ENCODE measurements at regions not wholly inside any gene's neighbourhood (a gene's known extent, or its start where the extent isn't known, plus 50 kb on each side); places are given as distances from the start of the nearest gene placed in this dataset.

- BruUV-seq (replicated peaks) = no TSS peak
- ATAC-seq (no peak), FAIRE-seq (no peak), DNase-seq (ENCODE audit: extremely low read depth in 1 of 4, low spot score in 3 of 4) (no peak)
- Histone ChIP-seq H3K27me3 (ENCODE audit: control insufficient read depth in 2 of 2, insufficient read depth in 2 of 2, low read length in 2 of 2) (no peaks in the 10 kb centered on the region), H3K4me1 (replicated peaks in 1 of 2; ENCODE audit: control insufficient read depth in 2 of 2, insufficient read depth in 2 of 2, low read length in 2 of 2) (no peaks in the 10 kb centered on the region), H3K4me2 (ENCODE audit: insufficient read depth, low read length) (no peak overlapping the region), H3K27ac (ENCODE audit: extremely low read depth, low read depth, low read length) (no peak overlapping the region), H3K4me3 (no peak overlapping the region), H2AFZ (ENCODE audit: low read depth, low read length) (no peak overlapping the region), H3K9me3 (replicated peaks; ENCODE audit: control insufficient read depth, insufficient read depth, low read depth, low read length) (no peaks in the 10 kb centered on the region), H3K79me2 (ENCODE audit: control insufficient read depth, insufficient read depth, low read length) (no peaks in the 10 kb centered on the region), H4K20me1 (replicated peaks; ENCODE audit: control insufficient read depth, insufficient read depth, low read length) (no peaks in the 10 kb centered on the region), H3K9ac (ENCODE audit: insufficient read depth in 1 of 2, low read depth in 2 of 2, low read length in 2 of 2) (no peak overlapping the region), H3K36me3 (ENCODE audit: control insufficient read depth, insufficient read depth, low read length) (no peaks in the 10 kb centered on the region), H3K9me1 (ENCODE audit: control insufficient read depth, insufficient read depth, low read length) (no peaks in the 10 kb centered on the region)
- in situ Hi-C loops (cut with MboI) (no loop called here), intact Hi-C loops (cut with micrococcal nuclease) (no loop called here)
- 0% methylated on average over 2 of the region's 2 CpGs for WGBS (ENCODE audit: insufficient coverage, low coverage, missing lambda C conversion rate)
- ChIA-PET CTCF (ENCODE audit: low intra/inter-chr PET ratio) (no interaction called here), POLR2A (no interaction called here)
- no peak for TF ChIP-seq WHSC1 (IDR thresholded peaks at IDR 0.05; ENCODE audit: low read length)
- TF ChIP-seq MAFG (tag; conservative IDR thresholded peaks at IDR 0.05) = no peak
- TF ChIP-seq ZNF133 (CRISPR knock-in tag; IDR thresholded peaks at IDR 0.05) = no peak
- TF ChIP-seq ZNF76 (CRISPR knock-in tag; IDR thresholded peaks at IDR 0.05; ENCODE audit: borderline replicate concordance) = no peak
- no peak for TF ChIP-seq HNRNPK (IDR thresholded peaks at IDR 0.05; ENCODE audit: low read depth, low read length, poor library complexity, severe bottlenecking)
- TF ChIP-seq HDGF (IDR thresholded peaks at IDR 0.05) = no peak
- TF ChIP-seq GTF2F1 (IDR thresholded peaks at IDR 0.05; ENCODE audit: low read depth, low read length) = no peak
- no peak for TF ChIP-seq YY1 (IDR thresholded peaks at IDR 0.05; ENCODE audit: borderline replicate concordance in 1 of 3, control insufficient read depth in 1 of 3, extremely low read depth in 1 of 3, insufficient read depth in 3 of 3, insufficient read length in 1 of 3, insufficient replicate concordance in 2 of 3, low read depth in 1 of 3, low read length in 2 of 3)
- no peak for TF ChIP-seq EGR1 (conservative IDR thresholded peaks at IDR 0.05)
- TF ChIP-seq PRDM10 (IDR thresholded peaks at IDR 0.05; ENCODE audit: partially characterized antibody) = no peak
Measured at GRCh38 chr5:131079232-131079631, 85.8 kb downstream of the HINT1 start.
